ENCODE measurements at regions not wholly inside any gene's neighbourhood (a gene's known extent, or its start where the extent isn't known, plus 50 kb on each side); places are given as distances from the start of the nearest gene placed in this dataset.

DNA sequence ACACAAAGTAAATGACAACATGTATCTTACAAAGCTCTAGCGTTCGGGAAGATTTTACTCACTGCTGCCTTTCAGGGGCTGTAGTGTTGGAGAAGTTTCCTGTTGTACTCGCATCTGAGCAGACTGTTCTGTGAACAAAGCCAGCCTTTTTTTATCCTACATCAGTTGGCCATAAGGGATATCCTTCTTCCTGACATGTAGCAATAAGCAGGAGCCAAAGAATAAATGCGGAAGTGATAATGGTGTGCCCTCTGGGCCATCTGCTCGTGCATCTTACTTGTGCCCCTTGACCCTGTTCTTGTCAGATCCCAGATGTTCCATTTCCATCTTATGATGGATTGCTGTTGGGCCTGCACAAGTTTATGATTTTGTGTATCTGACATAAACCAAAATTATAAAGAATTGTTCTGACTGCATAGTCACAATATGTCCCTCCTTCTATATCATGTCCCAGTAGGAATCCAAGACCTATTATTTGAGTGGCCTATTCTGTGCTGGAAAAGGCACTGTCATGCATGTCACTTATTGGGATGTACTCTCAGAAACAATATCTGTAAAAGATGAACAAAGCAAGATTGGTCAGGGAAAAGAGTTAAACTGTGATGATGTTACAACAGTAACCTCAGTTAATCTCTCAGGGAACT lies 631.3 kb downstream of the NSUN3 start:
- TF ChIP-seq, protein P1, sequence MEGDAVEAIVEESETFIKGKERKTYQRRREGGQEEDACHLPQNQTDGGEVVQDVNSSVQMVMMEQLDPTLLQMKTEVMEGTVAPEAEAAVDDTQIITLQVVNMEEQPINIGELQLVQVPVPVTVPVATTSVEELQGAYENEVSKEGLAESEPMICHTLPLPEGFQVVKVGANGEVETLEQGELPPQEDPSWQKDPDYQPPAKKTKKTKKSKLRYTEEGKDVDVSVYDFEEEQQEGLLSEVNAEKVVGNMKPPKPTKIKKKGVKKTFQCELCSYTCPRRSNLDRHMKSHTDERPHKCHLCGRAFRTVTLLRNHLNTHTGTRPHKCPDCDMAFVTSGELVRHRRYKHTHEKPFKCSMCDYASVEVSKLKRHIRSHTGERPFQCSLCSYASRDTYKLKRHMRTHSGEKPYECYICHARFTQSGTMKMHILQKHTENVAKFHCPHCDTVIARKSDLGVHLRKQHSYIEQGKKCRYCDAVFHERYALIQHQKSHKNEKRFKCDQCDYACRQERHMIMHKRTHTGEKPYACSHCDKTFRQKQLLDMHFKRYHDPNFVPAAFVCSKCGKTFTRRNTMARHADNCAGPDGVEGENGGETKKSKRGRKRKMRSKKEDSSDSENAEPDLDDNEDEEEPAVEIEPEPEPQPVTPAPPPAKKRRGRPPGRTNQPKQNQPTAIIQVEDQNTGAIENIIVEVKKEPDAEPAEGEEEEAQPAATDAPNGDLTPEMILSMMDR (IDR thresholded peaks at IDR 0.05): no peak
- no peak for TF ChIP-seq POLR2A (IDR thresholded peaks at IDR 0.05)
